Erythroblast (primary cell): ENCODE measurements at regions not wholly inside any gene's neighbourhood (a gene's known extent, or its start where the extent isn't known, plus 50 kb on each side); places are given as distances from the start of the nearest gene placed in this dataset.

Experiments used
- GATA1 ChIP-seq: IDR thresholded peaks from 2 replicates; pipeline ENCODE4 v1.6.1; 2011; ENCODE audit warnings: low read depth, mild to moderate bottlenecking, control low read depth, low read length, moderate library complexity
- POLR2A ChIP-seq: IDR thresholded peaks from 2 replicates; pipeline ENCODE4 v1.6.1; 2011; ENCODE audit warnings: mild to moderate bottlenecking, low read length

- TF ChIP-seq POLR2A = no peak
- TF ChIP-seq GATA1 = no peak
Measured at GRCh38 chr22:48345631-48346030, 1482.0 kb downstream of the BRD1 start.
